HG02943 (cell line): ENCODE measurements at regions not wholly inside any gene's neighbourhood (a gene's known extent, or its start where the extent isn't known, plus 50 kb on each side); places are given as distances from the start of the nearest gene placed in this dataset.
"Not testable (repeated sequence)": the region's sequence is repeated elsewhere in the genome, so short reads cannot be mapped to it uniquely, and the experiment has no call there.

Experiments
- ATAC-seq: cut with Tn5 transposase; IDR thresholded peaks from one replicate; pipeline ENCODE4 v1.9.1; 2021; ENCODE audit warnings: mild to moderate bottlenecking, low read depth, moderate library complexity; ENCODE audit not compliant: unreplicated experiment

GRCh38 chr7:155226261-155227003 lies 71.2 kb upstream of the INSIG1 start:
- ATAC-seq = no peak

- ATAC-seq = no peak
Measured at GRCh38 chr7:155227004-155227787, 70.5 kb upstream of the INSIG1 start.

- no peak for ATAC-seq
Measured at GRCh38 chr7:155227788-155228458, 69.8 kb upstream of the INSIG1 start.

GRCh38 chr7:155228459-155228845 lies 69.2 kb upstream of the INSIG1 start:
- ATAC-seq = no peak

- no peak for ATAC-seq
Measured at GRCh38 chr7:155228894-155229293, 68.8 kb upstream of the INSIG1 start.

GRCh38 chr7:155229548-155230168 lies 68.0 kb upstream of the INSIG1 start:
- no peak for ATAC-seq

- ATAC-seq = no peak
Measured at GRCh38 chr7:155230169-155230593, 67.5 kb upstream of the INSIG1 start.

- no peak for ATAC-seq
Measured at GRCh38 chr7:155231241-155231800, 66.4 kb upstream of the INSIG1 start.

GRCh38 chr7:155231941-155232340 lies 65.7 kb upstream of the INSIG1 start:
- ATAC-seq = no peak

- no peak for ATAC-seq
Measured at GRCh38 chr7:155232911-155233310, 64.8 kb upstream of the INSIG1 start.

GRCh38 chr7:155233311-155234157 lies 64.1 kb upstream of the INSIG1 start:
- ATAC-seq = no peak

GRCh38 chr7:155234158-155234492 lies 63.6 kb upstream of the INSIG1 start:
- no peak for ATAC-seq

GRCh38 chr7:155234950-155235789 lies 62.5 kb upstream of the INSIG1 start:
- ATAC-seq = no peak

GRCh38 chr7:155236386-155236785 lies 61.3 kb upstream of the INSIG1 start:
- ATAC-seq = no peak

- no peak for ATAC-seq
Measured at GRCh38 chr7:155237297-155237696, 60.4 kb upstream of the INSIG1 start.

- no peak for ATAC-seq
Measured at GRCh38 chr7:155237730-155238129, 59.9 kb upstream of the INSIG1 start.

GRCh38 chr7:155239431-155240087 lies 58.1 kb upstream of the INSIG1 start:
- ATAC-seq = not testable (repeated sequence)

- no peak for ATAC-seq
Measured at GRCh38 chr7:155244675-155245074, 53.0 kb upstream of the INSIG1 start.
